ENCODE measurements at regions not wholly inside any gene's neighbourhood (a gene's known extent, or its start where the extent isn't known, plus 50 kb on each side); places are given as distances from the start of the nearest gene placed in this dataset.

DNA sequence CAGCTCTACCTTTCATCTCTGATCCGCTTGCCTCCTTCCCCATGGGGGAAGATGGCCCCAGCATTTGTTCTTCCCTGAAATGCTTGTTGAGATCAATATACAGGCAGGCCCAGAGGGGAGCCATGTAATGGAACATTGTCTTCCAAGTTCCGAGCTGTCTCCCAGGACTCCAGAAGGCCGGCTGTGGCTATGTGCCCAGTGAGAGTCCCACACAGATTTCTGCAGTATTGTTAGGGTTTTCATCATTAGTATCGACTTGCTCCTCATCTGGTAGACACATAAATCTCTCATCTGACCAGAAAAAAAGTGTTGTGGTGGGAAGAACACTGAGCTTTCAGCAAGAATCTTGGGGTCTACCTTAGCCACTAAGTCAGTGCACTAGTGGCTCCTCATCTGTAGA, 163.4 kb downstream of the TRIM29 start:
- no peak for TF ChIP-seq EP300 (conservative IDR thresholded peaks at IDR 0.05; ENCODE audit: poor library complexity, severe bottlenecking)
- TF ChIP-seq, protein P1, sequence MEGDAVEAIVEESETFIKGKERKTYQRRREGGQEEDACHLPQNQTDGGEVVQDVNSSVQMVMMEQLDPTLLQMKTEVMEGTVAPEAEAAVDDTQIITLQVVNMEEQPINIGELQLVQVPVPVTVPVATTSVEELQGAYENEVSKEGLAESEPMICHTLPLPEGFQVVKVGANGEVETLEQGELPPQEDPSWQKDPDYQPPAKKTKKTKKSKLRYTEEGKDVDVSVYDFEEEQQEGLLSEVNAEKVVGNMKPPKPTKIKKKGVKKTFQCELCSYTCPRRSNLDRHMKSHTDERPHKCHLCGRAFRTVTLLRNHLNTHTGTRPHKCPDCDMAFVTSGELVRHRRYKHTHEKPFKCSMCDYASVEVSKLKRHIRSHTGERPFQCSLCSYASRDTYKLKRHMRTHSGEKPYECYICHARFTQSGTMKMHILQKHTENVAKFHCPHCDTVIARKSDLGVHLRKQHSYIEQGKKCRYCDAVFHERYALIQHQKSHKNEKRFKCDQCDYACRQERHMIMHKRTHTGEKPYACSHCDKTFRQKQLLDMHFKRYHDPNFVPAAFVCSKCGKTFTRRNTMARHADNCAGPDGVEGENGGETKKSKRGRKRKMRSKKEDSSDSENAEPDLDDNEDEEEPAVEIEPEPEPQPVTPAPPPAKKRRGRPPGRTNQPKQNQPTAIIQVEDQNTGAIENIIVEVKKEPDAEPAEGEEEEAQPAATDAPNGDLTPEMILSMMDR (IDR thresholded peaks at IDR 0.05; ENCODE audit: poor library complexity, severe bottlenecking): no peak
- TF ChIP-seq EZH2 (IDR thresholded peaks at IDR 0.05; ENCODE audit: borderline replicate concordance, insufficient read depth, low read length, poor library complexity, severe bottlenecking): no peak
- TF ChIP-seq RAD21 (conservative IDR thresholded peaks at IDR 0.05): no peak
- TF ChIP-seq TAF1 (IDR thresholded peaks at IDR 0.05; ENCODE audit: low read depth): no peak
- TF ChIP-seq POLR2AphosphoS5 (IDR thresholded peaks at IDR 0.05): no peak
- no peak for TF ChIP-seq MXI1 (conservative IDR thresholded peaks at IDR 0.05; ENCODE audit: poor library complexity, severe bottlenecking)
